K562 (cell line): ENCODE measurements at regions not wholly inside any gene's neighbourhood (a gene's known extent, or its start where the extent isn't known, plus 50 kb on each side); places are given as distances from the start of the nearest gene placed in this dataset.

ENCODE experiments used
- ATAC-seq: fragments of 200-7000 bp; cut with Tn5 transposase; 3 replicates; pipeline ENCODE4 v1.9.1; 2020; ENCODE audit warnings: moderate library complexity
- BruUV-seq: library from RNA; stranded (reverse); fragments of 400-500 nt; replicated peaks from 2 replicates; lab custom pipeline; 2021; lab: Mats Ljungman, UMichigan
- CTCF ChIA-PET: fragments of 300-600 bp; formaldehyde crosslinking; extraction: SDS; loops from one replicate; lab custom pipeline; 2021; ENCODE audit warnings: low intra/inter-chr PET ratio; lab: Yijun Ruan, JAX
- POLR2A ChIA-PET: fragments of 300-600, 350-650 bp; sonication (Branson Sonifier 250); formaldehyde crosslinking; extraction: SDS; loops from one replicate; lab custom pipeline; 2021; ENCODE audit warnings: antibody characterized with exemption, inconsistent platforms; lab: Yijun Ruan, JAX
- DNase-seq, 4 experiments: peaks; one replicate each; pipeline versions ENCODE4 v3.0.0 to v3.0.0-alpha.2; 2011 to 2018; ENCODE audit warnings: low spot score in 3 of 4, mixed read lengths in 3 of 4; ENCODE audit errors: extremely low read depth in 1 of 4
- FAIRE-seq: peaks from 2 replicates; lab custom pipeline; 2011; peaks lifted over from hg19 to GRCh38; lab: Jason Lieb, UNC
- H2AFZ ChIP-seq: 2 replicates; pipeline ENCODE4 v1.6.0; 2011; ENCODE audit warnings: low read depth, low read length, control low read depth, inconsistent platforms
- H3K27ac ChIP-seq: fragments of 200-600 bp; 3 replicates; pipeline ENCODE4 v1.8.0; 2011; ENCODE audit warnings: low read depth, mild to moderate bottlenecking, control low read depth, inconsistent platforms, low read length, moderate library complexity, mixed read lengths; ENCODE audit errors: extremely low read depth
- H3K27me3 ChIP-seq, 2 experiments: fragments of 300-600 bp in 1 of 2; 2 replicates in 1 of 2; 3 replicates in 1 of 2; pipeline versions ENCODE4 v1.6.0 to v1.8.0; 2011; ENCODE audit warnings: inconsistent platforms in 2 of 2, low read length in 2 of 2, mild to moderate bottlenecking in 1 of 2, mixed read lengths in 1 of 2, moderate library complexity in 1 of 2; ENCODE audit not compliant: control insufficient read depth in 2 of 2, insufficient read depth in 2 of 2
- H3K36me3 ChIP-seq: fragments of 300-600 bp; 3 replicates; pipeline ENCODE4 v1.8.0; 2011; ENCODE audit warnings: mild to moderate bottlenecking, low read length, inconsistent platforms; ENCODE audit not compliant: control insufficient read depth, insufficient read depth
- H3K4me1 ChIP-seq, 2 experiments: fragments of 200-600 bp in 1 of 2; replicated peaks in 1 of 2; 2 replicates in 1 of 2; 3 replicates in 1 of 2; pipeline versions ENCODE4 v1.5.1 to v1.8.0; 2011; ENCODE audit warnings: inconsistent platforms in 2 of 2, low read length in 2 of 2, mild to moderate bottlenecking in 1 of 2, mixed read lengths in 1 of 2, moderate library complexity in 1 of 2; ENCODE audit not compliant: control insufficient read depth in 2 of 2, insufficient read depth in 2 of 2
- H3K4me2 ChIP-seq: 2 replicates; pipeline ENCODE4 v1.6.1; 2011; ENCODE audit warnings: low read length, control low read depth, inconsistent platforms, mixed read lengths; ENCODE audit not compliant: insufficient read depth
- H3K4me3 ChIP-seq: fragments of 200-600 bp; sonication (generic), shearing (Covaris generic); 2 replicates; pipeline ENCODE4 v1.5.1; 2016; ENCODE audit warnings: control low read depth, inconsistent platforms
- H3K79me2 ChIP-seq: fragments of 200-600 bp; 3 replicates; pipeline ENCODE4 v1.8.0; 2011; ENCODE audit warnings: low read length, inconsistent platforms; ENCODE audit not compliant: control insufficient read depth, insufficient read depth
- H3K9ac ChIP-seq, 2 experiments: 2 replicates each; pipeline versions ENCODE4 v1.6.0 to v1.6.1; 2011; ENCODE audit warnings: low read depth in 2 of 2, low read length in 2 of 2, control low read depth in 1 of 2, inconsistent platforms in 1 of 2, mild to moderate bottlenecking in 1 of 2, mixed read lengths in 1 of 2; ENCODE audit not compliant: insufficient read depth in 1 of 2
- H3K9me1 ChIP-seq: one replicate; pipeline ENCODE4 v1.6.0; 2011; ENCODE audit warnings: inconsistent platforms, mild to moderate bottlenecking, low read length, moderate library complexity; ENCODE audit not compliant: control insufficient read depth, insufficient read depth
- H3K9me3 ChIP-seq: replicated peaks from 2 replicates; pipeline ENCODE4 v1.5.1; 2011; ENCODE audit warnings: low read depth, low read length, inconsistent platforms; ENCODE audit not compliant: control insufficient read depth, insufficient read depth
- H4K20me1 ChIP-seq: replicated peaks from 2 replicates; pipeline ENCODE4 v1.6.1; 2011; ENCODE audit warnings: low read length, inconsistent platforms, mixed read lengths; ENCODE audit not compliant: control insufficient read depth, insufficient read depth
- CBX2 ChIP-seq: fragments of 200-600 bp; sonication (generic); IDR thresholded peaks from one replicate; pipeline ENCODE4 v1.6.1; 2012; ENCODE audit warnings: mild to moderate bottlenecking, low read length, inconsistent platforms; ENCODE audit not compliant: insufficient read depth, poor library complexity, severe bottlenecking
- DEAF1 ChIP-seq: fragments of 450-650 bp; formaldehyde crosslinking; IDR thresholded peaks from 2 replicates; pipeline ENCODE4 v1.4.0; 2020; ENCODE audit warnings: mild to moderate bottlenecking, moderate library complexity
- GABPB2 ChIP-seq: fragments of 250-450 bp; sonication (Bioruptor Pico); conservative IDR thresholded peaks from 2 replicates; pipeline ENCODE4 v1.5.1; 2021; ENCODE audit warnings: mild to moderate bottlenecking
- HNRNPK ChIP-seq: fragments of 200-400 bp; formaldehyde crosslinking; IDR thresholded peaks from one replicate; pipeline ENCODE4 v1.6.1; 2018; ENCODE audit warnings: mild to moderate bottlenecking, low read depth, low read length; ENCODE audit not compliant: poor library complexity, severe bottlenecking
- NCOA6 ChIP-seq: fragments of 450-650 bp; IDR thresholded peaks from 2 replicates; pipeline ENCODE4 v1.6.1; 2017; ENCODE audit warnings: mild to moderate bottlenecking
- POLR2H ChIP-seq: IDR thresholded peaks from 2 replicates; pipeline ENCODE4 v1.6.1; 2016; ENCODE audit warnings: missing genetic modification characterization, low read depth, mild to moderate bottlenecking, control low read depth, missing compliant biosample characterization, moderate library complexity
- RBM15 ChIP-seq: fragments of 200-400 bp; formaldehyde crosslinking; IDR thresholded peaks from 2 replicates; pipeline ENCODE4 v1.6.1; 2018; ENCODE audit warnings: mild to moderate bottlenecking, low read length, moderate library complexity; ENCODE audit not compliant: insufficient read depth
- RFX1 ChIP-seq: fragments of 450-650 bp; IDR thresholded peaks from 2 replicates; pipeline ENCODE4 v1.6.1; 2016; ENCODE audit warnings: mild to moderate bottlenecking, moderate library complexity
- SMARCA4 ChIP-seq: fragments of 450-650 bp; IDR thresholded peaks from 2 replicates; pipeline ENCODE4 v1.6.1; 2016
- TOE1 ChIP-seq, 2 experiments: fragments of 450-650 bp in 1 of 2; sonication (generic) in 1 of 2; formaldehyde crosslinking in 1 of 2; IDR thresholded peaks; 2 replicates each; pipeline versions ENCODE4 v1.7.1 to v1.8.0; 2016 to 2022; ENCODE audit warnings: borderline replicate concordance in 2 of 2, mild to moderate bottlenecking in 2 of 2, antibody characterized with exemption in 1 of 2, inconsistent platforms in 1 of 2, low read depth in 1 of 2, missing genetic modification reagents in 1 of 2, moderate library complexity in 1 of 2
- ZBTB34 ChIP-seq: fragments of 250-450 bp; sonication (Bioruptor Pico); IDR thresholded peaks from 2 replicates; pipeline ENCODE4 v1.8.0; 2021; ENCODE audit warnings: mild to moderate bottlenecking, moderate library complexity
- ZNF740 ChIP-seq, 3 experiments: fragments of 200-800 bp in 1 of 3; sonication (Bioruptor generic) in 1 of 3; sonication (generic) in 1 of 3; formaldehyde crosslinking in 1 of 3; IDR thresholded peaks; 2 replicates each; pipeline versions ENCODE4 v1.6.1 to v1.8.0; 2016 to 2022; ENCODE audit warnings: mild to moderate bottlenecking in 2 of 3, missing compliant biosample characterization in 2 of 3, missing genetic modification characterization in 2 of 3, missing genetic modification reagents in 1 of 3
- WGBS: fragments of 100-300 bp; shearing (Covaris generic); methylation state at CpG from one replicate; pipeline ENCODE4 v1.1.6; 2016; ENCODE audit warnings: low coverage, mixed read lengths; ENCODE audit not compliant: insufficient coverage; ENCODE audit errors: missing lambda C conversion rate; 5-methylcytosine and 5-hydroxymethylcytosine counted together
- in situ Hi-C: fragments of 300-500 bp; cut with MboI; formaldehyde crosslinking; loops from 4 replicates; pipeline ENCODE4 v1.15.0; 2018; ENCODE audit warnings: inconsistent platforms, mixed read lengths
- intact Hi-C: fragments of 100-400 bp; cut with micrococcal nuclease; formaldehyde crosslinking; loops from 2 replicates; pipeline ENCODE4 v1.14.2; 2022

DNA sequence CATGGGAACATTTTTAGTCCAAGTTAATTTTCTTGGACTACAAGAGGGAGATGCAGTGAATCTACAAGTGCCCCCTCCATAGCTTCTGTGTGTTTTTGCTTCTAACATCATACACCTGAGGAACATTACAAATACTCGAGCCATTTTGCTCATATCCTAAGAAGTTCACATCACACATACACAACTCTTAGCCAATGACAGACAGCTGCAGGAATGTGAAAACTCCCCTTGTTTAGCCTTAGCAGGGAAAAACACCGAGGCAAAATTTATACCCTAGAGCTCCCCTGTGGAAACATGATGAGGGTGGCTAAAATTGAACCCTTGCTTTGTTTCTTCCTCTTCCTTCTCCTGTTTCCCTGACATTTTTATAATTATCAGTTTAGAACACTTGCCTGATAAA is 928.3 kb upstream of the NRXN1 start:
- CTCF ChIA-PET, result no interaction called here
- TF ChIP-seq ZBTB34 (no peak), CBX2 (no peak), NCOA6 (no peak), RBM15 (no peak), POLR2H (tag) (no peak), GABPB2 (CRISPR knock-in tag) (no peak), TOE1 (IDR thresholded peaks at IDR 0.05; ENCODE audit: borderline replicate concordance) (no peak), TOE1 (CRISPR knock-in tag; IDR thresholded peaks at IDR 0.05; ENCODE audit: borderline replicate concordance, low read depth) (no peak), DEAF1 (CRISPR knock-in tag) (no peak), SMARCA4 (no peak), RFX1 (no peak), HNRNPK (no peak), ZNF740 (CRISPR knock-in tag; IDR thresholded peaks at IDR 0.05) (no peak), ZNF740 (tag; IDR thresholded peaks at IDR 0.05) (no peak)
- Histone ChIP-seq H3K9ac (no peak overlapping the region), H3K4me2 (no peak overlapping the region), H3K36me3 (no peaks in the 10 kb centered on the region), H3K27me3 (no peaks in the 10 kb centered on the region), H3K4me3 (no peak overlapping the region), H3K9me3 (no peaks in the 10 kb centered on the region), H3K27ac (no peak overlapping the region), H3K9me1 (no peaks in the 10 kb centered on the region), H2AFZ (no peak overlapping the region), H3K4me1 (no peaks in the 10 kb centered on the region), H3K79me2 (no peaks in the 10 kb centered on the region), H4K20me1 (no peaks in the 10 kb centered on the region)
- in situ Hi-C loops, result no loop called here
- ATAC-seq (no peak), DNase-seq (no peak), FAIRE-seq (no peak)
- intact Hi-C loops, result no loop called here
- 0% methylated on average over 2 of the region's 2 CpGs for WGBS
- POLR2A ChIA-PET, result no interaction called here
- BruUV-seq, result no TSS peak
